Activated T-cell treated with anti-CD3 and anti-CD28 coated beads, Interleukin-2, amount 50 U/mL, for 1 hour (primary cell): ENCODE measurements at regions not wholly inside any gene's neighbourhood (a gene's known extent, or its start where the extent isn't known, plus 50 kb on each side); places are given as distances from the start of the nearest gene placed in this dataset.

Experiments
- DNase-seq: peaks from one replicate; pipeline ENCODE4 v3.0.0-alpha.2; 2020

DNA sequence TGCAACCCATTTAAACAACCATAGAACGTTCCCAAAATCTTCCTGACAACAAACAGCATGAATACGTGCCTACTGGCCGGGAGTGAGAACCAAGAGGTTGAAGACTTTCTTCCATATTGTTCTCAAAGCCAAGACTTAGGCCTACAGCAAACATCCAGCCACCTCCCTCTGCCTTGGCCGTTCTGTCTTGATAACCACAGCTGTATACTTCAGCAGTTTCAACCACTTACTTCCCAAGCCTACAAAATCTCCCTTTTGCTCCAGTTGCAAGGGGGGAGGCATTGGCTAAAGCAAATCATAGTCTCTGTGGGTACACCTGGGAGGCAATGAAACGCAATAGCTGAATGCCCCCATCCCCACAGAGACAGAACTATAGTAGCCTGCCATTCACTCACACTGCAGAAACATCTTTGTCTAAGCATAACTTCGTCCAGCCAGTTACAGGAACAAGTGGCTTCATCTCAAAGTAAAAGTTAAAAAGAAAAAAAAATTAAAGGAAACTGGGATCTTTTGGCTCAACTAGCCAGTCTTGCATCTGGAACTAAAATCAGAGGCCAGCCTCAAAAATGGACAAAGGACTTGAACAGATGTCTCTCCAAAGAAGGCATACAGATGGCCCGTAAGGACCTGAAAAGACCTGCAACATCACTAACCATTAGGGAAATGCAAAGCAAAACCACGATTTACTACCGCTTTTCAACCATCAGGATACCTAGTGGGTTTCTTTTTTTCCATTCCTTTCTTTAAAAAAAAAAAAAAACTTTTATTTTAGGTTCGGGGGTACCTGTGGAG, 186.0 kb downstream of the PSMG1 start:
- DNase-seq = no peak

DNA sequence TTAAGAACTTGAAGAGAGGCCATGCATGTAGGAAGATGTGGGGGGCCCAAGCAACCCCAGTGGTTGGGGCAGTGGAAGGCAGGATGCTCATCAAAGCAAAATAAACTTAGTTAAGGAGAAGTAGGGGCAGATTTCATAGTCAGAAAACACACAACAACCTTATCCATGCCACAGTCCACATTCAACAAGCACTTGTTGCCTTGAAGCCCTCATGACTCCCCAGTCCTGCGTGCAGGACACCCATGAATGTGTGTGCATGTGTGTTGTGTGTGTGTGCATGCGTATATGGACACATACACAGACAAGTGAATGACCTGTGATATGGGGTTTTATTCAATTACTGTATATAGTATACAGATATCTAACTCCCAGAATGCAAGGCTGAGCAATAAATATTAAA, 186.9 kb downstream of the PSMG1 start:
- no peak for DNase-seq

DNA sequence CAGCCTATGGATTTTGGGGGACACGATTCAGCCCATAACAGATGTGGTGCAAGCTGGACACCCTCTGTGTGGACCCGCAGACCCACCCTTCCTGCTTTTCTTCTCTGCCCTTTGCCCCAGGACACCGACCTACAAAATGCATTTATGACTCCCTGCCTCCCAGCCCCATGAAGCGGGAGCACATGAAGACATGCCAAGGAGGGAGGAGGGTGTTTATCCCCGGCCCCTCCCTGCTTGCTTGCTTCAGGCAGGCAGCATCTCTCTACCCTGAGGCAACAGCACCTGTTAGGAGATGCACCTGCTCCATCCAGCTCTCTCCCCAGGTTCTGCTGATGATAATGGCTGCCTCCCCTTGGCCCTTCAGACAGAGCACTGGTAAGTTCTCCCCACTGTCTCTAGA, 187.5 kb downstream of the PSMG1 start:
- DNase-seq = no peak

DNA sequence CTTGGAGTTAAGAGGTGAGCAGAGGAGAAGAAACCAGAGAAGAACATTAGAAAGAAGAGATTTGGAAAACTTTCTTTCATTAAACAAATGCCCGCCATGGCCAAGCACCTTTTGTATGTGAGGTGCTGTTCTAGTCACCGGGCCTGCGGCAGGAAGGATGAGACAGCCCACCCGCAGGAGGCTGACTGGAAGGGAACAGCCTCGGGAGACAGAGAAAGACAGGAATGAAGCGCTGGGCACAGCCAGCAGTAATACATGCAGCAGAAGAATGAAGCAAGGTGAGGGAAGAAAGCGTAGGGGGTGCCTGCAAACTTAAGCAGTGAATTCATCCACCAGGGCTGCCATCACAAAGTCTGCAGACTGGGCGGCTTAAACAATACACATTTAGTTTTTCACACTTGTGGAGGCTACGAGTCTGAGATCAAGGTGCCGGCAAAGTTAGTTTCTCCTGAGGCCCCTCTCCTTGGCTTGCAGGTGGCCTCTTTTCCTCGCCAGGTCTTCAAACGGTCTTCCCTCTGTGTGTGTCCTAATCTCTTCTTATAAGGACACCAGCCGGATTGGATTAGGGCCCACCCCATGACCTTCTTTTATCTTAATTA, 188.1 kb downstream of the PSMG1 start:
- no peak for DNase-seq

DNA sequence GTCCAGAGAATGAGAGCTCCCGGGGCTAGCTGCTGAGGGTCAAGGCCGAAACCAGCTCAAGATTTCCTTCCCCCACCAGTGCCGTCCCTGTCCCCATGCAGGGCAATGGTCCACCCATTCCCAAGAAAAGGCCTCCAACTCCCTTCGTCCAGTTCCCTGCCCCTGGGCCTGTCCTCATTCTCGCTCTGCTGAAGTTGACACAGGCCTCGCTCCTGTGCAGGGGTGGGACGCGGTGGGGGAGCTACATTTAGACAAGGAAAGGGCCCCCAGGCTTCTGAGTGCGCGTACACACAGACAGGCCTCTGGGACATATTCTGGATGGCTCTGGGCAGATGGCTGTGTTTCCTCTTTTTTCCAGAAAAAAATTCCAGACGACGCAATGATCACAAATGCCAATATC, 188.3 kb downstream of the ETS2 start:
- DNase-seq = no peak

DNA sequence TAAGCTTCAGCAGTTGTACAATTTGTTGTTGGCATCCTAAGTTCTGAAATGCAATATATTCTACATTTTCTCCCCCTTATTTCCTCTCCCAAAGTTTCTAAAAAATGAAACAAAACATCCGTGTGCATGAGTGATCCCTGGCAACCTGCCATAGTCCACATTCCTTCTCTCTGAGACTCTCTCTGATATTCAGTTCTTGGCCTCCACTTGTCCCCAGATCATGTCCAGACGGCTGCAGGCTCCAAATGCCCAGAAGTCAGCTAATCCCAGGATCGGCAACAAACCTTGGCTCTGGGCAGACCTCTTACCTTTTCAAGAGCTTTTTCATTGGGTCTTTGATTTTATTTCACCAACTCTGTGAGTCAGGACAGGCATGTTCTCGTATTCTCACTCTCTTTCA, 187.8 kb downstream of the ETS2 start:
- no peak for DNase-seq

DNA sequence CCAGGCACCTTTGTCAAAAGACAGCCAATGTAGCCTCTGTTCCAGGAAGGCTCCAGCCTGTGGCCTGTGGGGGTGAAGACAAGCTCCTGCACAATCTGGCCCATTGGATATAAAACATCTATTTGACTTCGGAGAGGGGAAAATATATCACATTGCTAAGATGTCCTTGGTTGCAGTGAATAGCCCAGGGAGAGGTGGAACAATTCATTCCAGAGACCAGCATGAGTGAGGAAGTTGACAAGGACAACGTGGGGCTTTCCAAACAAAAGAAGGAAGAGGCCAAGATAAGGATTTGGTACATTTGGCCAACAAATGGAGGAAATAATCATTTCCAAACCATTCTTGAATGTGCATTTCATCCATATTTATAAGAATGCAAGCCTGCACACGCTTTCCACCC, 187.0 kb downstream of the ETS2 start:
- DNase-seq = no peak

DNA sequence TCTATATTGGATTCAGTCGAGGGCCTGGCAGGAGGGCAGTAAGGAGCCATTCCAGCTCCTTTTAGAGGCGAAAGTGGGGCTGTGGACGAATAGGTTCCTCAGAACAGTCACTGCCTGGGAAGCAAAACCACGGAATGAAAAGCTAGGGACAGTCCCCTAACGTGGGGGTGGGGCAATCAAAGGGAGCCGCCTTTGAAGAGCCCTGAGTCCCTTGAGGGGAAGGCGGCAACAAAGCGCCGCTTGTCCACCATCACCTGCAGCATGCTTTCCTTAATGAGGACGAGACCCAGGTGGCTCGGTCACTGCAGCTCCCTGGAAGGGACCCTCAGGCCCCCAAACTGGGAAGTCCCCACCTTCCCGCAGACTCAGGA, 184.7 kb downstream of the ETS2 start:
- DNase-seq = no peak

DNA sequence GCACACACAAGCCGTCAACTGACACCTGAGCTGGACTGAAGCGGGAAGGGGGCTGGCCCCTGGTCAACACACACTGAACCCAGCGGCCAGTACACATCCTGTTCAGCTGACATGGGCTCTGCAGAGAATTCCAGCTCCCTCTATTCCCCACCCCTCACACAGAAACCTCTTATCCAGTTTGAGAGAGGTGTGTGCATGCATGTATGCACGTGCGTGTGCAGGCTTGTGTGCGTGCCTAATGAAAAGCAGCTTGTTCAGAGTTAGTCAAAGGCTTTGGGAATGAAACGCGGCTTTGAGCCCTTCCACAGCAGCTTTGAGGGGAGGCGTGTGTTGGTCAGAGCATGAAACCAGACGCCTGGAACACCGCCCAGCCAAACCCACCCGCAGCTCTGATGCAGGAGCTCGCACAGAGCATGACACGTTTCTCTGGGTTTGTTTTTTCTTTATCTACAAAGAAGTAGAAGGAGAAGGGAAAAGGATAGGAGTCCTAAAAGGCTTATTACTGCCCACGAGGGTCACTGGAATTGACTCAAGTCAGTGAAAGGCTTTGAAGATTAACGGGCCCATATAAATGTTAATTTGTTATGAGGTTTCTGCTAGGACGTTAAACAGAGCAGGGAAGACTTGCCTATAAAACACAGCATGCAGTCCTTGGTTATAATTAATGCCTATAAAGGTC, 184.2 kb downstream of the ETS2 start:
- no peak for DNase-seq

DNA sequence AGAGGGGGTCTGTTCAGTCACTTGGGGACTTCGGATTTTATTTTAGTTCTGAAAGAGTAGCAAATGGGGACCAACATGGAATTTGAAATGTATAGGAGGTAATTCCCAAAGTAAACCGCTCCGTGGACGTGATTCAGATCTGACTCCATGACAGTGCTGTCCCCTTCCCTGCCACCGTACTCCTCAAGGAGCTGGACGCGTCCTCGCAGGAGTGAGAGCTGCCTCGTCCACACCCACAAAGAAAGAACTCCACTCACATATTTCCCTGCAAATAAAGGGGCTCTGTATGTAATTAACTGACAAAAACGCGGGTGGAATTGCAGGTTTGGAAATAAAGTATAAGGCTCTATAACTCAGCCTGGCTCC, 183.6 kb downstream of the ETS2 start:
- no peak for DNase-seq

DNA sequence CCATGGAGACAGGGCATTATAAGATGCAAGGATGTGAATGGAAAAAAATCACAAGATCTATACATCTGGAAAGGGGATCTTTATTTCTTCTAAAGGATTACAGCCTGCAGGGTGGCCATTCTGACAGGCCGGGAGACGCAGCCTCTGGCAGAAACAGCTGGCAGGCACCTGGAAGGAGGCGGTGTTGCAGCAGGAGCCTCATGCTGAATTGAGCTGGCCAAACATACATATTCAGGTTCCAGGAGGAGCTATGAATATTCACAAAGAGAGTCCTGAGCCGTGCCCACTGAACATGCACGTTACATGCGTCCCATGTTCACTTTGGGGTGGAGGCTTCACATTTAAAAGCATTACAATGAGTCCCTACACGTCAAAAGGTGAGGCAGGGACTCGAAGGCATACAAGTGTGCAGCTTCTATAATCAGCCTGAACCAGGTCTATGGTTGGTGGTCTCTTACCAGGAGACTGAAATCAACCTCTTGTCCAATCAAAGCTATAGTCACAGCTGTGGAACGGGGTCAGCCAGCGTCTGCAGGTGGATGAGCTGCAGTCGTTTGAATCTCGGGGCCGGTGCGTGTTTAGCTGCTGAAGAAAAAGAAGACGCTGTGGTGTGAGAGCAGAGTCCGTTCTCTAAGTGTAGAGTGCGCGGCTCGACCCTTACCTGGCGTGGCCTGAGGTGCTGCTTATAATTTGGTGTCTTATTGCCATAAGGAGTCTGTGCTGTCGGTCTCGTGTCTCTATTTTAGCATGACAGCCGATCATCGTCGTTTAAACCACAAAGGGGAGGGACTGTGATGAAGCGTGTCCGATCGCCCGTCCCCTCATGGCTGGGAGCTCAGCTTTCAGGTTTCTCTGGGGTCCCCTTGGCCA, 183.0 kb downstream of the ETS2 start:
- no peak for DNase-seq

DNA sequence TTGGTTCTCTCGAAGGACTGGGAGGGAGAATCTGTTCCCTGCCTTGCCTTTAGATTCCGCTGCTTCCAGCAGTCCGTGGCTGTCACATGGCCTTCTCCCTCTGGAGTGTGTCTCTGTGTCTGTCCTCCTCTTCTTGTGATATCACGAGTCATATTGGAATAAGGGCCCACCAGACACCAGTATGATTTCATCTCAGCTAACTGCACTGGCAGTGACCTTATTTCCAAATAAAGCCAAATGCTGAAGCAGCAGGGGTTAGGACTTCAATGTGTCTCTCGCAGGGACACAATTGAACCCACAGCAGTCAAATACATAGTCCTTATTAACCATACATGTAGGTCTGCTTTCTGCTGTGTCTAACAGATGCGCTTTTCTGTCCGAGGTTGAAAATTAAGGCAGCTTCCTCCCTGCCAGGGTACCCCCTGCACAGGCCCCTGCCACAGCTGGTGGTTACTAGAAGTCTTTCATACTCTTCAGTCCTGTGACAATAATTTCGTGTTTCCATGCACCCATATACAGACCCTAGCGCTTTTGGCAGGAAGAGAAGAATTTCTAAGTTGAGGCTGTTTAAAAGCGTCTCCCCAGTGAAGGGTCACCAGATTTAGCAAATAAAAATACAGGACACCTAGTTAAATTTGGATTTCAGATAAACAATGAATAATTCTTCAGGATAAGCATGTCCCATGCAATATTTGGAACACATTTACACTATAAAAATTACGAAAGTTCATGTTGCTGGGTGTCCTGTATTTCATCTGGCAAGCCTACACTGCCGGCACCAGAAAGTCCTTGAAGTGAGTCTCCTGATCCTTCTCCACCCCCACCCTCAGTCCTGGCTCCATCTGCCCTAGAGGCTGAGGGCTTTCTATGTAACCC, 182.1 kb downstream of the ETS2 start:
- no peak for DNase-seq

DNA sequence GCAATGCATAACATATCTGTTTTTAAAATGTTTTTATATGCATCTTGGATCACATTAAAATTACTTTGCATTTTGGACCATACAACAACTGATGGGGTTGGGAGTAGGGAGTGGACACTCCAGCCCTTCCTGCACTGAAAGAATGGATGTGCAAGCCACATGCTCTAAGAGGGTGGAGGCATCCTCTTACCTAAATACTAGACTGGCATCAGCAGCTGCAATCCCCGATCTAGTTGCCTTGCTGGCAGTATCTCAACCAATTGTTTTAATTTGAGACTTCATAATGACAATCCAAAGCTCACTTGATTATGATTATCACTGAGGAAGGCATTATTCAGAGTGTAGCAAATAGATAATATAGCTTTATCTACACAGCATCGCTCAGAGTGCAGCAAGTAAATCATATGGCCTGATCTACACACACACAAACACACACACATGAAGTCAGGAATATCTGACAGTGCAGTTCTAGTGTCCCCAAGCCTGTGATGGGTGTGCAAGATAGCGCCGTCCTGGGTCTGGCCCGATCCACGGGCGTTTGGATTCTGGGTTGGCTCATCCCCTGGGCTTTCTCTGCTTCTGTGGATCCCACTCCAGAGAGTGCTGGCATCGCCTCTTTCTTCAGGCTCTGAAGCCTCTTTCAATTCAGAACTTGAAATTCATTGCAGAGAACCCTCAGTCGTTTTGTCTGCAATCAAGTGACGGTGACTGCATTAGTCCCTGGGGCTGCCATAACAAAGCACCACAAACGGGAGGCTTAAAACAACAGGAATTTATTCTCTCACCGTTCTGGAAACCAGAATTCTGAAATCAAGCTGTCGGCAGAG, 181.3 kb downstream of the ETS2 start:
- no peak for DNase-seq

DNA sequence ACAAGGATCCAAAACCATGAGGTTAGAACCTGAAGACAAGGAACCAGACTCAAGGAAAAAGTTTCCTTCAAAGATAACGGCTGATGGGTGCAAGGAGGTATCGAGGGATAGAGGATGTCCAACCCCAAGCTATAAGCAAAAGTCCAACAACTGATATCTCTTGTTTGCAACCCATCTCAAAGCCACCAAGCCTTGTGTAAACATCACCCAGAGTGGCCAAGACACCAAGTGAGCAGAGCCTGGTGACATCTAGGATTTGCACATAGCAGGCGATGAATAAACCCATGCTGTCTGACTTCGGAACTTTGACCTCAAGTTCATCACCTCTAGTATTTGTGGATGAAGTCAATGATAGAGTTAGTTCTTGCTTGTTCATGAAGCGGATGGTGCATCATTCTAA, 180.7 kb downstream of the ETS2 start:
- no peak for DNase-seq

DNA sequence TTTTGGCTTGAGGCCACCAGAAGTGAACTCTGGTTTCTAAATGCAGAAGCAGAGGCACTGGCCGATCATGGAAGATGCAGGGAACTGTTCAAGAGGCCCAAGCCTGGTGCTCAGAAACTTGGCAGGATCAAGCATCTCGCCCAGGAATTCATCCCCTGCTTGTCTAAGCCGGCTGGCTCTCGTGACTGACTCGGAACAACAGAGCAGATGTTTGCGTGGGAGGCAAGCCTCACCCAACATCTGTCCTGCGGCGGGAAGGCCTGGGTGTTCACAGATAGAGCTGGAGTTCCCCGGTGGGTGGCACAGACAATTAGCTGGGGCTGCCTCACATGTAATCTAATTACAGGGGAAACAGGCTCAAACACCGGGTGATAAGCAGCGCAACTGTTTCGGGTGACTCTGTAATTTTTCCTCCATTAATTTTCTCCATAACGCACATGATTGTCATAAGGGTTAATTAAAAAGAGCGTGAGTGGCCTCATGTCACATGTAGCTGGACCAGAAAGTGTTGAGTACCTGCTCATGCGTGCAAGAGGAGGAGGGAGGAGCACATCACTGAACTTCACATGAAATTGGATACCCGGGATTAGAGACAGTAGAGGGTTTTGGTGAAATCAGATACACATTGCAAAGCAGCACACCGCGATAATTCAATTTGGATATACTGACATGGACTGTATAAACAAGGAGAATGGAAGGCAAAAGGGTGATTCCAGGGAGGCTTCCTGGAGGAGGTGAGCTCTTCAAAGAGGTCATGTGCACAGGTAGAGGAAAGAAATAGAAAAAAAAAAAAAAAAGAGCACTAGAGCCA, 180.0 kb downstream of the ETS2 start:
- DNase-seq = no peak

DNA sequence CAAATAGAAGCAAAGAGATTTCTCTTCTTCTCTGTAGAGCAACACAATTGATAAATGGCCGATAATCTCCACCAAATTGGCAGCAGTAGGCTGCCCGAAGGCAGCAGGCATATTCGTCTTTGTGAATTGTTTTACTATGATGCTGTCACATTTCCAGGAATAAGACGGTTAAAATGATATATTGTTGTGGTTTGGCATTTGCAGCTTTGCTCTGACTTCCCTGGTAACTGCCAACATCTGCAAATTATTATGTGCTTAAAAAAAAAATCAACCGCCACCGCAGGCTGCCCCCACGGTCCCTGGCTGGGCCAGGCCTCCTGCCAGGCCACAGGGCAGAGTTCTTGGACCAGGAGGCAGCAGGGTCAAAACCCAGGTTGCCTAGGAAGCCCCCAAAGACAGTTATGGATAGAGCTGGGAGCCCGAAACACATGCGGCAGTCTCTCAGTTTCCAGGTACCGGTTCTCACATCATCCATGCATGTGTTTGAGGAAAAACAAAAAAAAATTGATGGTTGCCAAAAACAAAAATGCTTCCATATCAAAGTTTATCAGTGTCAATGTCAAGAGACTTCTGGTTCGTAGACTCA, 179.3 kb downstream of the ETS2 start:
- no peak for DNase-seq

DNA sequence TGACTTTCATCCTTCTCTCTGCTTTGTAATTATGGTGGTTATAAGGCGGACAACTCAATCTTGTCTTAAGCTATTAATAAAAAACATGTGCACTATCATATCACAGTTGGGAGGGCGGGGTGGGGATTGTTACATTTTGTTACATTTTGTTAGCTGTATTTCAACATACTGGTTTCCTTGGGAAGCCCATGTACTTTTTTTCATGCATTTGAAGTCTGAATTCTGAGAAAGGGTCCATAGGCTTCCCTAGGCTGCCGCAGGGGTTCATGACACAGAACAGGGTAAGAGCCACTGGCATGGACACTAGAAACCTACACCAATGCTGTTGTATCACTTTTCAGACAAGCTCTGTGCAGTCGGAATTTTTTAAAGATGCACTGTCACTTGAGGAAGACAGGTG, 178.8 kb downstream of the ETS2 start:
- no peak for DNase-seq

DNA sequence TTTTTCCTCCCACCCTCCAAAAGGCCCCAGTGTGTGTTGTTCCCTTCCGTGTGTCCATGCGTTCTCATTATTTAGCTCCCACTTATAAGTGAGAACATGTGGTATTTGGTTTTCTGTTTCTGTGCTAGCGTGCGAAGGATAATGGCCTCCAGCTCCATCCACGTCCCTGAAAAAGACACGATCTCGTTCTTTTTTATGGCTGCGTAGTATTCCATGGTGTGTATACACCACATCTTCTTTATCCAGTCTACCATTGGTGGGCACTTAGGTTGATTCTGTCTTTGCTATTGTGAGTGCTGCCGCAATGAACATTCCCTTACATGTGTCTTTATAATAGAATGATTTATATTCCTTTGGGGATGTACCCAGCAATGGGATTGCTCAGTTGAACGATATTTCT, 177.8 kb downstream of the ETS2 start:
- no peak for DNase-seq

DNA sequence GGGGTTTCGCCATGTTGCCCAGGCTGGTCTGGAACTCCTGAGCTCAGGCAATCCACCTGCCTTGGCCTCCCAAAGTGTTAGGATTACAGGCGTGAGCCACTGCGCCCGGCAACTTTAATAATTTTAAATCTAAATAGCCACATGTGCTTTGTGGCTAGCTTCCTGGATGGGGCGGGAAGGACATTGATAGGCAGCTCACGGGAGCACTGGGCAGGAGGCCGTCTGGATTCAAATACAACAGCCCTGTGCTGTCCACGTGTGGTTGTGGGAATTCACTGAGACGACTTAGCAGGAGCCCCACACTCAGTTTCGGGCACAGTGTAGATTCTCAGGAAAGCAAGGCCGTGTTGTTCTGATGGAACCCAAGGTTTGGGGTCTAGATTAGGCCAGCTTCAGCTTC, 177.1 kb downstream of the ETS2 start:
- DNase-seq = no peak

DNA sequence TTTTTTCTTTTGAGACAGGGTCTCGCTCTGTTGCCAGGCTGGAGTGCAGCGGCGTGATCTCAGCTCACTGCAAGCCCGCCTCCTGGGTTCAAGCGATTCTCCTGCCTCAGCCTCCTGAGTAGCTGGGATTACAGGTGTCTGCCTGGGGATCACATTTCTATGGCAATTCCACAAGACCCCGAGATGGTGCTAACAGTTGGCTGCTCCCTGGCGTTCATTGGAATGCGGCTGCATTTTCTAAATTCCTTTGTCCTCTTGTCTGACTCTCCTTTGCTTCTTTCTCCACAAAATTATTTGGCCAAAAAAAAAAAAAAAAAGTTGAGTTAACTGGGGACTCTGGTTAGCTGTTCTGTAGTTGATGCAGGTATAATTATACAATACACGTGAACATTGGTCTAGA, 176.4 kb downstream of the ETS2 start:
- DNase-seq = no peak
